Trophoblast cell (in vitro differentiated cells and primary cell): ENCODE measurements at regions not wholly inside any gene's neighbourhood (a gene's known extent, or its start where the extent isn't known, plus 50 kb on each side); places are given as distances from the start of the nearest gene placed in this dataset.

Experiments used
- DNase-seq, 2 donors: peaks; one replicate each; pipeline ENCODE4 v3.0.0-alpha.2; 2016
- H2AFZ ChIP-seq: 2 replicates; pipeline ENCODE4 v1.6.1; 2013; ENCODE audit warnings: low read length, moderate library complexity, mild to moderate bottlenecking; ENCODE audit not compliant: insufficient read depth, poor library complexity
- H2AK5ac ChIP-seq: 2 replicates; pipeline ENCODE4 v1.6.1; 2013; ENCODE audit warnings: mild to moderate bottlenecking, low read length
- H2BK120ac ChIP-seq: 2 replicates; pipeline ENCODE4 v1.6.1; 2013; ENCODE audit warnings: low read length, mild to moderate bottlenecking, moderate library complexity; ENCODE audit not compliant: insufficient read depth, poor library complexity
- H2BK12ac ChIP-seq: 2 replicates; pipeline ENCODE4 v1.6.1; 2013; ENCODE audit warnings: mild to moderate bottlenecking, low read length, moderate library complexity
- H2BK5ac ChIP-seq: 2 replicates; pipeline ENCODE4 v1.6.1; 2013; ENCODE audit warnings: low read length, low read depth, moderate library complexity, mild to moderate bottlenecking; ENCODE audit not compliant: poor library complexity
- H3K14ac ChIP-seq: 2 replicates; pipeline ENCODE4 v1.6.1; 2013; ENCODE audit warnings: mild to moderate bottlenecking, low read length
- H3K18ac ChIP-seq: 2 replicates; pipeline ENCODE4 v1.6.1; 2013; ENCODE audit warnings: mild to moderate bottlenecking, low read length
- H3K23ac ChIP-seq: 2 replicates; pipeline ENCODE4 v1.6.1; 2013; ENCODE audit warnings: low read length
- H3K27ac ChIP-seq: 2 replicates; pipeline ENCODE4 v1.5.1; 2013; ENCODE audit warnings: low read depth, mild to moderate bottlenecking, inconsistent platforms, low read length, moderate library complexity
- H3K27me3 ChIP-seq: 2 replicates; pipeline ENCODE4 v1.6.1; 2013; ENCODE audit warnings: inconsistent platforms, mild to moderate bottlenecking, low read length, moderate library complexity; ENCODE audit not compliant: insufficient read depth
- H3K36me3 ChIP-seq, 2 experiments: 1 replicate in 1 of 2; 2 replicates in 1 of 2; pipeline ENCODE4 v1.6.1; 2013; ENCODE audit warnings: low read length in 2 of 2, mild to moderate bottlenecking in 2 of 2, moderate library complexity in 1 of 2; ENCODE audit not compliant: insufficient read depth in 2 of 2, control insufficient read depth in 1 of 2
- H3K4ac ChIP-seq: 2 replicates; pipeline ENCODE4 v1.6.1; 2013; ENCODE audit warnings: low read depth, mild to moderate bottlenecking, low read length, moderate library complexity
- H3K4me1 ChIP-seq, 2 experiments: 1 replicate in 1 of 2; 2 replicates in 1 of 2; pipeline ENCODE4 v1.6.1; 2013; ENCODE audit warnings: low read length in 2 of 2, mild to moderate bottlenecking in 2 of 2, moderate library complexity in 1 of 2; ENCODE audit not compliant: insufficient read depth in 2 of 2, control insufficient read depth in 1 of 2
- H3K4me2 ChIP-seq: 2 replicates; pipeline ENCODE4 v1.6.1; 2013; ENCODE audit warnings: inconsistent platforms, mild to moderate bottlenecking, low read length, moderate library complexity
- H3K4me3 ChIP-seq: 2 replicates; pipeline ENCODE4 v1.5.1; 2013; ENCODE audit warnings: mild to moderate bottlenecking, low read depth, low read length, inconsistent platforms
- H3K79me1 ChIP-seq: one replicate; pipeline ENCODE4 v1.6.1; 2013; ENCODE audit warnings: low read length
- H3K79me2 ChIP-seq: 2 replicates; pipeline ENCODE4 v1.6.1; 2013; ENCODE audit warnings: low read length, mild to moderate bottlenecking; ENCODE audit not compliant: control insufficient read depth, insufficient read depth, poor library complexity
- H3K9ac ChIP-seq: 2 replicates; pipeline ENCODE4 v1.6.1; 2013; ENCODE audit warnings: mild to moderate bottlenecking, low read length
- H3K9me3 ChIP-seq: 2 replicates; pipeline ENCODE4 v1.6.1; 2013; ENCODE audit warnings: low read depth, mild to moderate bottlenecking, control low read depth, inconsistent platforms, low read length; ENCODE audit not compliant: insufficient read depth
- H4K12ac ChIP-seq: 2 replicates; pipeline ENCODE4 v1.6.1; 2013; ENCODE audit warnings: low read depth, mild to moderate bottlenecking, low read length, moderate library complexity
- H4K8ac ChIP-seq: 2 replicates; pipeline ENCODE4 v1.6.1; 2013; ENCODE audit warnings: low read depth, mild to moderate bottlenecking, low read length, moderate library complexity
- H4K91ac ChIP-seq: one replicate; pipeline ENCODE4 v1.6.1; 2013; ENCODE audit warnings: low read depth, mild to moderate bottlenecking, low read length, moderate library complexity
- WGBS: extraction: QIAGEN DNeasy Blood & Tissue Kit; methylation state at CpG from one replicate; pipeline ENCODE4 v1.1.7; 2013; ENCODE audit warnings: missing lambda C conversion rate; ENCODE audit not compliant: insufficient read length, insufficient coverage; ENCODE audit errors: extremely low coverage; 5-methylcytosine and 5-hydroxymethylcytosine counted together

GRCh38 chr4:8778760-8779159 is 92.9 kb downstream of the HMX1 start:
- Histone ChIP-seq H4K91ac (no peak overlapping the region), H3K36me3 (no peaks in the 10 kb centered on the region), H3K79me1 (no peaks in the 10 kb centered on the region), H3K4ac (no peak overlapping the region), H3K9ac (no peak overlapping the region), H2BK120ac (no peak overlapping the region), H3K79me2 (no peaks in the 10 kb centered on the region), H2AK5ac (no peak overlapping the region), H3K23ac (no peak overlapping the region), H3K4me1 (no peaks in the 10 kb centered on the region), H3K4me2 (no peak overlapping the region), H2AFZ (no peak overlapping the region), H3K18ac (no peak overlapping the region), H3K9me3 (no peaks in the 10 kb centered on the region), H3K27ac (no peak overlapping the region), H4K12ac (no peak overlapping the region), H3K27me3 (no peaks in the 10 kb centered on the region), H2BK5ac (no peak overlapping the region), H3K4me3 (no peak overlapping the region), H2BK12ac (no peak overlapping the region), H4K8ac (no peak overlapping the region), H3K14ac (no peak overlapping the region)
- WGBS = no CpG with 5 or more reads among the region's 9 CpGs
- DNase-seq = no peak

- no peak overlapping the region for H3K27ac ChIP-seq
- H3K4me3 ChIP-seq = no peak overlapping the region
- no peaks in the 10 kb centered on the region for H3K9me3 ChIP-seq
- H3K4me2 ChIP-seq = no peak overlapping the region
- no peak overlapping the region for H3K14ac ChIP-seq
- no peaks in the 10 kb centered on the region for H3K79me1 ChIP-seq
- no CpG with 5 or more reads among the region's 10 CpGs for WGBS
- H2BK5ac ChIP-seq = no peak overlapping the region
- H2BK120ac ChIP-seq = no peak overlapping the region
- no peak overlapping the region for H2BK12ac ChIP-seq
- no peaks in the 10 kb centered on the region for H3K79me2 ChIP-seq
- no peak overlapping the region for H4K12ac ChIP-seq
- no peaks in the 10 kb centered on the region for H3K27me3 ChIP-seq
- no peak overlapping the region for H3K9ac ChIP-seq
- H3K23ac ChIP-seq = no peak overlapping the region
- no peak overlapping the region for H4K8ac ChIP-seq
- H2AFZ ChIP-seq = no peak overlapping the region
- no peaks in the 10 kb centered on the region for H3K4me1 ChIP-seq
- H3K36me3 ChIP-seq = no peaks in the 10 kb centered on the region
- no peak overlapping the region for H2AK5ac ChIP-seq
- no peak overlapping the region for H4K91ac ChIP-seq
- H3K18ac ChIP-seq = no peak overlapping the region
- no peak overlapping the region for H3K4ac ChIP-seq
- DNase-seq = no peak
These were observed 93.3 kb downstream of the HMX1 start for GRCh38 chr4:8778291-8778690.

- Histone ChIP-seq H3K4me1 (no peaks in the 10 kb centered on the region), H4K8ac (no peak overlapping the region), H3K14ac (no peak overlapping the region), H3K18ac (no peak overlapping the region), H4K12ac (no peak overlapping the region), H3K23ac (no peak overlapping the region), H3K79me2 (no peaks in the 10 kb centered on the region), H2BK5ac (no peak overlapping the region), H3K79me1 (no peaks in the 10 kb centered on the region), H3K4me2 (no peak overlapping the region), H3K4me3 (no peak overlapping the region), H3K27ac (no peak overlapping the region), H2AK5ac (no peak overlapping the region), H2AFZ (no peak overlapping the region), H3K4ac (no peak overlapping the region), H4K91ac (no peak overlapping the region), H2BK120ac (no peak overlapping the region), H3K36me3 (no peaks in the 10 kb centered on the region), H2BK12ac (no peak overlapping the region), H3K9ac (no peak overlapping the region), H3K27me3 (no peaks in the 10 kb centered on the region), H3K9me3 (no peaks in the 10 kb centered on the region)
- DNase-seq = no peak
- no CpG with 5 or more reads among the region's 12 CpGs for WGBS
These were observed 94.1 kb downstream of the HMX1 start for GRCh38 chr4:8777320-8778196.

DNA sequence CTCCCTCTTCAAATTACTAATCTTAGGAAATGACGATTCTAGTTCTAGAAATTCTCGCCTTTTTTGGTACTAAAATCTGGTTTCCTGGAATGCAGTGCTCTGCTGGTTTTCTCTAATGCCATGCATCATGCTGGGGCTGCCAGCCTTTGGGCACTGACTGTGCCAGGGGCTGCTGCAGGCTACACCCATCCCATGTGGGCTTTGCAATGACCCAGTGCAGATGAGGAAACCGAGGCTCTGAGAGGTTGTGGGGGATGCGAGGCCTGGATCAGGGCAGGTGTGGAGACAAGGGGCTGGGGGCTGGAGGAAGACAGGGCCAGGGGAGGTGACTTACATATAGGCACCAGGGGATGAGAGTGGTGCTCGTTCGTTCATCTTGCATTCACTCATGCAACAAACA is 95.3 kb downstream of the HMX1 start:
- H3K27me3 ChIP-seq = no peaks in the 10 kb centered on the region
- H3K79me2 ChIP-seq = no peaks in the 10 kb centered on the region
- no peak overlapping the region for H4K12ac ChIP-seq
- no peak overlapping the region for H3K4me3 ChIP-seq
- no peak overlapping the region for H2BK120ac ChIP-seq
- no peak overlapping the region for H4K91ac ChIP-seq
- no peak overlapping the region for H3K4me2 ChIP-seq
- no CpG with 5 or more reads among the region's 6 CpGs for WGBS
- H3K9ac ChIP-seq = no peak overlapping the region
- no peak overlapping the region for H2AFZ ChIP-seq
- H3K4ac ChIP-seq = no peak overlapping the region
- no peak overlapping the region for H4K8ac ChIP-seq
- no peak overlapping the region for H3K27ac ChIP-seq
- no peak overlapping the region for H3K18ac ChIP-seq
- no peaks in the 10 kb centered on the region for H3K79me1 ChIP-seq
- DNase-seq = no peak
- H2AK5ac ChIP-seq = no peak overlapping the region
- H3K9me3 ChIP-seq = no peaks in the 10 kb centered on the region
- no peaks in the 10 kb centered on the region for H3K36me3 ChIP-seq
- no peak overlapping the region for H2BK12ac ChIP-seq
- no peak overlapping the region for H3K14ac ChIP-seq
- H2BK5ac ChIP-seq = no peak overlapping the region
- H3K23ac ChIP-seq = no peak overlapping the region
- no peaks in the 10 kb centered on the region for H3K4me1 ChIP-seq
